GM10248 (cell line): ENCODE measurements at regions not wholly inside any gene's neighbourhood (a gene's known extent, or its start where the extent isn't known, plus 50 kb on each side); places are given as distances from the start of the nearest gene placed in this dataset.

Source experiments
- CTCF ChIA-PET: fragments of 300-600 bp; sonication (Branson Sonifier 250); formaldehyde crosslinking; extraction: SDS; loops from one replicate; lab custom pipeline; 2021; ENCODE audit warnings: antibody characterized with exemption; lab: Yijun Ruan, JAX
- POLR2A ChIA-PET: fragments of 350-650 bp; sonication (Branson Sonifier 250); formaldehyde crosslinking; extraction: SDS; loops from one replicate; lab custom pipeline; 2020; ENCODE audit warnings: antibody characterized with exemption; lab: Yijun Ruan, JAX
- DNase-seq: peaks from one replicate; pipeline ENCODE4 v3.0.0; 2012; ENCODE audit errors: extremely low spot score
- CTCF ChIP-seq: IDR thresholded peaks from 2 replicates; pipeline ENCODE4 v1.5.1; 2012; ENCODE audit warnings: mild to moderate bottlenecking, low read depth; ENCODE audit errors: extremely low read depth, missing control alignments, control extremely low read depth

- no peak for DNase-seq
- ChIA-PET POLR2A (interaction anchor here (0.5 kb wide), 1 partner anchor 506 kb away, joined by 3 read pairs; no protein-coding TSS in a partner anchor), CTCF (interaction anchor here (0.9 to 2.8 kb wide), 5 partner anchors 14 to 411 kb away, joined by 3 to 6 read pairs (median 3); no protein-coding TSS in a partner anchor)
- no peak for TF ChIP-seq CTCF
Measured at GRCh38 chr1:91575909-91576519, 75.4 kb downstream of the CDC7 start.

- POLR2A ChIA-PET, result interaction anchor here (0.5 to 0.6 kb wide), 2 partner anchors 10 to 210 kb away, joined by 3 to 4 read pairs; no protein-coding TSS in a partner anchor
- TF ChIP-seq CTCF, result no peak
- CTCF ChIA-PET, result interaction anchor here (0.8 to 1.4 kb wide), 5 partner anchors 12 to 308 kb away, joined by 3 to 5 read pairs (median 3); no protein-coding TSS in a partner anchor
- no peak for DNase-seq
Measured at GRCh38 chr1:91578320-91579109, 77.9 kb downstream of the CDC7 start.

- no peak for TF ChIP-seq CTCF
- ChIA-PET CTCF (interaction anchor here (0.8 to 1.3 kb wide), 4 partner anchors 10 to 57 kb away, joined by 3 to 5 read pairs (median 3); no protein-coding TSS in a partner anchor), POLR2A (no interaction called here)
- DNase-seq, result no peak
Measured at GRCh38 chr1:91579658-91580228, 79.1 kb downstream of the CDC7 start.

GRCh38 chr1:91582431-91582921 lies 81.8 kb downstream of the CDC7 start:
- ChIA-PET CTCF (interaction anchor here (1.4 kb wide), 1 partner anchor 16 kb away, joined by 4 read pairs; no protein-coding TSS in a partner anchor), POLR2A (no interaction called here)
- no peak for TF ChIP-seq CTCF
- DNase-seq, result no peak

- ChIA-PET CTCF (interaction anchor here (1.4 kb wide), 1 partner anchor 17 kb away, joined by 4 read pairs; no protein-coding TSS in a partner anchor), POLR2A (no interaction called here)
- no peak for TF ChIP-seq CTCF
- DNase-seq, result no peak
Measured at GRCh38 chr1:91583326-91583755, 82.7 kb downstream of the CDC7 start.

- POLR2A ChIA-PET, result no interaction called here
- TF ChIP-seq CTCF, result no peak
Measured at GRCh38 chr1:91584309-91584708, 83.7 kb downstream of the CDC7 start.

More at GRCh38 chr1:91584309-91584708, 83.7 kb downstream of the CDC7 start:
- CTCF ChIA-PET, result no interaction called here
- DNase-seq, result no peak
